ENCODE measurements at regions not wholly inside any gene's neighbourhood (a gene's known extent, or its start where the extent isn't known, plus 50 kb on each side); places are given as distances from the start of the nearest gene placed in this dataset.
"Not testable (repeated sequence)": the region's sequence is repeated elsewhere in the genome, so short reads cannot be mapped to it uniquely, and the experiment has no call there.

DNA sequence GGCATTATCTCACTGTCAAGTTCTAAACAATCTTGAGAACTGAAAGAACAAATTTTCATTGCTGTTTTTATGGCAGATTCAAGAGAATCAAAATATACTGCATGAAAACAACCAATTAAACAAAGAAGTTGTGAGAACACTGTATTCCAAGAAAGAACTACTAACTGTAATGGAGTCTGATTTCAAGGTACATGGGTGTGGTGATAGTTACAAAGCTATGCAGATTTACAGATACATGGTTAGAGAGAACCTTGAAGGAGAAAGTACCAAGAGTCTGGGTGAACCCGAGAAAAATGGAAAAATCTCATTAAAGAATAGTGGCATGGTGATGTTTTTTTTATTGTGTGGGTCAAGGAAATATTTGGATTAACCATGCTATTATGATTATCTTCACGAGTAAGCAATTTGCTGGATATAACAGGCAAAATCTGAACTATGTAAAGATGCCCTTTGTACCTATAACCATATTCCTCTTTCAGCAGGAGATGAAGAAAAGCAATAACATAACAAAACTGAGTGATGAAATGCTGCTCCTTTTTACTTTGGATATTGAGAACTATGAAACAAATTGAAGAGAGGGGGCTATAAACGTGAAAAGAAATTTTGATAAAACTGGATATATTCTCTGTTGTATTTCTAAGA is 100.4 kb downstream of the PLSCR2 start:
- no peak for TF ChIP-seq CTCF (IDR thresholded peaks at IDR 0.05)
- no peak for DNase-seq (ENCODE audit: low spot score)
- Mint-ChIP-seq H3K4me1 (ENCODE audit: low read depth) (no peaks in the 10 kb centered on the region), H3K27ac (ENCODE audit: unreplicated experiment) (no peak overlapping the region), H3K36me3 (ENCODE audit: low read depth) (peaks cover 11% of the 10 kb centered on the region), H3K27me3 (ENCODE audit: low read depth) (no peaks in the 10 kb centered on the region), H3K4me3 (ENCODE audit: unreplicated experiment) (no peak overlapping the region), H3K9me3 (ENCODE audit: low read depth) (peaks cover 20% of the 10 kb centered on the region)

DNA sequence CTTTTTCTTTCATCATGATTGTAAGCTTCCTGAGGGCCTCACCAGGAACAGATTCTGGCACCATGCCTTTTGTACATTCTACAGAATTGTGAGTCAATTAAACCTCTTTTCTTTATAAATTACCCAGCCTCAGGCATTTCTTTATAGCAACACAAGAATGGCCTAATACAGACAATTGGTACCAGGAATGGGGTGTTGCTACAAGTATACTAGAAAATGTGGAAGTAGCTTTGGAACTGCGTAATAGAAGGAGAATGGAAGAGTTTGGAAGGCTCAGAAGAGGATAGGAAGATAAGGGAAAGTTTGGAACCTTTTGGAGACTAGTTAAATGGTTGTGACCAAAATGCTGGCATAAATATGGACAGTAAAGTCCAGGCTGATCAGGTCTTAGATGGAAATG is 108.9 kb upstream of the PLSCR4 start:
- DNase-seq (ENCODE audit: low spot score) = no peak
- Mint-ChIP-seq H3K36me3 (ENCODE audit: low read depth) (no peaks in the 10 kb centered on the region), H3K27me3 (ENCODE audit: low read depth) (no peaks in the 10 kb centered on the region), H3K4me3 (ENCODE audit: unreplicated experiment) (no peak overlapping the region), H3K4me1 (ENCODE audit: low read depth) (no peaks in the 10 kb centered on the region), H3K9me3 (ENCODE audit: low read depth) (peaks cover 16% of the 10 kb centered on the region), H3K27ac (ENCODE audit: unreplicated experiment) (no peak overlapping the region)
- no peak for TF ChIP-seq CTCF (IDR thresholded peaks at IDR 0.05)

GRCh38 chr3:146354421-146354820 is 103.5 kb upstream of the PLSCR4 start:
- not testable (repeated sequence) for H3K36me3 Mint-ChIP-seq (ENCODE audit: low read depth); DNase-seq (ENCODE audit: low spot score); H3K27ac Mint-ChIP-seq (ENCODE audit: unreplicated experiment)

DNA sequence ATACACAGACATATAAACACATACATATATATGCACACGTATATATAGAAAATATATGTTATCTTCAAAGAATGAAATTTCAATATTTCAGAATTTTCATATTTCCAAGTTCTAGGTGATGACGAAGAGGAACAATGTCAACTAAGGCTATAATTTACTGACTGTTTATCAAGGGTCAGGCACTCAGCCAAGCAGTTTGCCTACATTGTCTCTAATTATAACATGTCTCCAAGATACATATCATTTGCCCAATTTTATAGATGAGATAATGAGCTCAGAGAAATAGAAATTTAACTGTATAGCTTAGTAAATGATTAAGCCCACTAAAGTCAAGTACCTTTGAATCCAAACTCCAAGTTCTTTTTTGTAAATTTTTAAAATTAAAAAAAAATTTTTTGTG is 99.9 kb upstream of the PLSCR4 start:
- Mint-ChIP-seq H3K27ac (ENCODE audit: unreplicated experiment) (no peak overlapping the region), H3K4me3 (ENCODE audit: unreplicated experiment) (no peak overlapping the region), H3K4me1 (ENCODE audit: low read depth) (peaks cover 6% of the 10 kb centered on the region), H3K9me3 (ENCODE audit: low read depth) (peaks cover 17% of the 10 kb centered on the region), H3K27me3 (ENCODE audit: low read depth) (no peaks in the 10 kb centered on the region), H3K36me3 (ENCODE audit: low read depth) (peaks cover 3% of the 10 kb centered on the region)
- no peak for DNase-seq (ENCODE audit: low spot score)
- no peak for TF ChIP-seq CTCF (IDR thresholded peaks at IDR 0.05)

More at GRCh38 chr3:146354421-146354820, 103.5 kb upstream of the PLSCR4 start:
- not testable (repeated sequence) for H3K4me3 Mint-ChIP-seq (ENCODE audit: unreplicated experiment); H3K4me1 Mint-ChIP-seq (ENCODE audit: low read depth); H3K27me3 Mint-ChIP-seq (ENCODE audit: low read depth)
- peaks cover 21% of the 10 kb centered on the region for H3K9me3 Mint-ChIP-seq (ENCODE audit: low read depth)

DNA sequence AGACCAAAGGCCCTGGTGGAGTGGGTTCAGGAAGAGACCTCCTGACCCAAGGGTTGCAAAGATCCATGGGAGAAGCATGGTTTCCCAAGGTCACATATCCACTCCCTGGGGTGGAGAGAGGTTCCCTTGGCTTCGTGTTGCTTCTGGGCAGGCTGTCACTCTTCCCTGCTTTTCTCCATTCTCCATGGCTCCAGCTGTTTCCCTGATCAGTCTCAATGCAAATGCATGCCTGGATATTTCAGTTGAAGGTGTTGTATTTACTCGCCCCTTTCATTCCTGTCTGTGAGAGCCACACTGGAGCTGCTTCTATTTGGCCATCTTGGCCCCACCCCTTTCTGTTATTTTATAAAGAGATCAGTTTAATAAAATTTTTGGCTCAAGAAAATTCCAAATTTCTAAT is 95.0 kb upstream of the PLSCR4 start:
- H3K27ac Mint-ChIP-seq (ENCODE audit: unreplicated experiment) = no peak overlapping the region
- no peak overlapping the region for H3K4me3 Mint-ChIP-seq (ENCODE audit: unreplicated experiment)

More for the DNA sequence above, 95.0 kb upstream of the PLSCR4 start:
- Mint-ChIP-seq H3K36me3 (ENCODE audit: low read depth) (no peaks in the 10 kb centered on the region), H3K9me3 (ENCODE audit: low read depth) (no peaks in the 10 kb centered on the region), H3K27me3 (ENCODE audit: low read depth) (no peaks in the 10 kb centered on the region), H3K4me1 (ENCODE audit: low read depth) (peaks cover 7% of the 10 kb centered on the region)
- DNase-seq (ENCODE audit: low spot score) = no peak
- TF ChIP-seq CTCF (IDR thresholded peaks at IDR 0.05) = no peak
